SW 1271 (cell line): ENCODE measurements at regions not wholly inside any gene's neighbourhood (a gene's known extent, or its start where the extent isn't known, plus 50 kb on each side); places are given as distances from the start of the nearest gene placed in this dataset.

Experiments
- DNase-seq, 2 experiments: peaks; one replicate each; lab custom pipeline; 2025; lab: John Stamatoyannopoulos, UW

- no peak for DNase-seq
These were observed 301.4 kb downstream of the MAF start for GRCh38 chr16:79298894-79299799.

GRCh38 chr16:79298476-79298875, 302.1 kb downstream of the MAF start:
- DNase-seq, result no peak

GRCh38 chr16:79297805-79298204, 302.7 kb downstream of the MAF start:
- DNase-seq, result no peak

GRCh38 chr16:79297296-79297695, 303.2 kb downstream of the MAF start:
- no peak for DNase-seq

GRCh38 chr16:79296491-79296890, 304.0 kb downstream of the MAF start:
- no peak for DNase-seq

- DNase-seq, result no peak
These were observed 304.8 kb downstream of the MAF start for GRCh38 chr16:79295746-79296145.

GRCh38 chr16:79295162-79295561, 305.4 kb downstream of the MAF start:
- DNase-seq, result no peak

- no peak for DNase-seq
These were observed 306.0 kb downstream of the MAF start for GRCh38 chr16:79294568-79294967.

GRCh38 chr16:79293836-79294460, 306.6 kb downstream of the MAF start:
- no peak for DNase-seq

GRCh38 chr16:79288066-79288465, 312.5 kb downstream of the MAF start:
- DNase-seq, result no peak

- DNase-seq, result no peak
These were observed 313.1 kb downstream of the MAF start for GRCh38 chr16:79287424-79287917.

GRCh38 chr16:79286646-79287423, 313.7 kb downstream of the MAF start:
- no peak for DNase-seq

- no peak for DNase-seq
These were observed 315.8 kb downstream of the MAF start for GRCh38 chr16:79284766-79285165.

GRCh38 chr16:79283578-79283977, 317.0 kb downstream of the MAF start:
- no peak for DNase-seq

- DNase-seq, result no peak
These were observed 317.7 kb downstream of the MAF start for GRCh38 chr16:79282806-79283205.

- DNase-seq, result no peak
These were observed 322.0 kb downstream of the MAF start for GRCh38 chr16:79278506-79278905.

GRCh38 chr16:79276501-79276900, 324.0 kb downstream of the MAF start:
- no peak for DNase-seq

- DNase-seq, result no peak
These were observed 326.3 kb downstream of the MAF start for GRCh38 chr16:79274264-79274663.

- DNase-seq, result no peak
These were observed 328.4 kb downstream of the MAF start for GRCh38 chr16:79272141-79272577.

- DNase-seq, result no peak
These were observed 329.0 kb downstream of the MAF start for GRCh38 chr16:79271583-79271982.

GRCh38 chr16:79270011-79270410, 330.5 kb downstream of the MAF start:
- DNase-seq, result no peak

- no peak for DNase-seq
These were observed 331.2 kb downstream of the MAF start for GRCh38 chr16:79269211-79269863.
